HG03039 (cell line): ENCODE measurements at regions not wholly inside any gene's neighbourhood (a gene's known extent, or its start where the extent isn't known, plus 50 kb on each side); places are given as distances from the start of the nearest gene placed in this dataset.
"Not testable (repeated sequence)": the region's sequence is repeated elsewhere in the genome, so short reads cannot be mapped to it uniquely, and the experiment has no call there.

Experiments
- ATAC-seq: cut with Tn5 transposase; IDR thresholded peaks from one replicate; pipeline ENCODE4 v1.9.1; 2021; ENCODE audit warnings: mild to moderate bottlenecking, moderate library complexity; ENCODE audit not compliant: unreplicated experiment

- ATAC-seq, result no peak
Observed at GRCh38 chr13:38283346-38283745, 66.3 kb upstream of the UFM1 start.

- no peak for ATAC-seq
Observed at GRCh38 chr13:38265132-38265497, 84.5 kb upstream of the UFM1 start.

- no peak for ATAC-seq
Observed at GRCh38 chr13:38264363-38265131, 85.1 kb upstream of the UFM1 start.

DNA sequence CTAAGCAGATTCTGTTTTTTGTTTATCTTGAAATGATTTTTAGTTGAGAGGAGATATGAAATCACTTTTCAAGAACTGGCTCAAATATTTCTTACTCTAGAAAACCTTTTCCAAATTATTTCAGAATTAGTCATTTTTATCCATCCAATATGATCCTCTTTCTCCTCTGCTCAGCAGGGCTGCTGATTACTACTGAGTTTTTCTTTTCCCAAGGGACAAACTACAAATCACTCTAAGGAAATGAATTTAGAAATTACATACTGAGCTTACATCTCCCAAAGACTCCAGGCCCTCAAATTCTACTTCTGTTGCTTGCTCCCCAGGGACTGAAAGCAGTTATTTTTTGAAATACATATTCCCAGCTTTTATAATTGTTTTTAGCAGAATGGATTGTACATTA, 87.4 kb upstream of the UFM1 start:
- no peak for ATAC-seq

- no peak for ATAC-seq
Observed at GRCh38 chr13:38255600-38255999, 94.1 kb upstream of the UFM1 start.

DNA sequence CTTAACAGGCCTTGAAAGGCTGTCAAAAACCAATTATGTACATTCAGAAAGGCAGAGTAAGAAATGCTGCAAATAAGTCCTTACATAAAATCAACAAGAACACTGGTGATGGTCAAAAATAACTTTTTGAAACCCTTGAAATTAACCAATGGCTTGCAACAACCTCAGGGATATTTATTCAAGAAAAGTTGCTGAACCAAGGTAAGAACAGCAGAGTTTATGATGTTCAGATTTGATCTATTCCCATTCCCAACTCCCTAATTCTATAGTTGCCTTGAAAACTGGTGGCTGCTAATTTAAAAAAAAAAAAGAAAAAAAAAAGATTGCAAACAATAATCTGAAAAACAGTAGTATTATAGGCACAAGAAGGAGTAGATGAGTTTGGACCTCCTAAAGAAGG, 109.8 kb upstream of the UFM1 start:
- no peak for ATAC-seq

- no peak for ATAC-seq
Observed at GRCh38 chr13:38228322-38228721, 121.3 kb upstream of the UFM1 start.

- no peak for ATAC-seq
Observed at GRCh38 chr13:38226496-38226895, 123.2 kb upstream of the UFM1 start.

DNA sequence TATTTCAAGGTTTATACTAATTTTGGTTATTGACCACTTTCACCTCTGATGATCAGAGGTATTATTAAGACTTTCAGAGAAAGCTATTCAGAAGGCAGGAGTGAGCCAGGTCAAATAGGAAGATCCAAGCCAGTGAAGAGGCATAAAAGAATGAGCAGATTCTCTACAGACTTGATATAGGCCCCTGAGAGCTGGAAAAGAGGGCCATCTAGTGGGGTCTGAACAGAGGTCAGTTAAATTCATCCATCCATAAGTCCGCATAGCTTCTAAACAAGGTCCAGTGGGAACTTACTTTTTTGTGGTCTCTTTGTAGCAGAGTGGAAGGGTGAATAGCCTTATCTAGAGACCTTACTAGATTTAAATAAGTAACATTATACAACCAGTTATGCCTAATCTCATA, 126.6 kb upstream of the UFM1 start:
- ATAC-seq, result no peak

DNA sequence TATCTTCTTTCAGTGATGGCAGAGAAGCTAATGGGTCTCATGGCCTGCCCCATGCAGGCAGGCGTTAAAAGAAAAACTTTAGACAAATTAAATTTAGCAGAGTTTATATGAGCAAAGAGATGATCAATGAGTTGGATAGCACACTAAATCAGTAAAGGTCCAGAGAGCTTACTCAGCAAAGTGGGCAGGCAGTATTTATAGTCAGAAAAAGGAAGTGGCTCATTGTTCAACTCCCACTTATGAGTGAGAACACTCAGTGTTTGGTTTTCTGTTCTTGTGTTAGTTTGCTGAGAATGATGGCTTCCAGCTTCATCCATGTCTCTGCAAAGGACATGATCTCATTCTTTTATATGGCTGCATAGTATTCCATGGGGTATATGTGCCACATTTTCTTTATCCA, 128.5 kb upstream of the UFM1 start:
- not testable (repeated sequence) for ATAC-seq

GRCh38 chr13:38216181-38216580, 133.5 kb upstream of the UFM1 start:
- no peak for ATAC-seq

DNA sequence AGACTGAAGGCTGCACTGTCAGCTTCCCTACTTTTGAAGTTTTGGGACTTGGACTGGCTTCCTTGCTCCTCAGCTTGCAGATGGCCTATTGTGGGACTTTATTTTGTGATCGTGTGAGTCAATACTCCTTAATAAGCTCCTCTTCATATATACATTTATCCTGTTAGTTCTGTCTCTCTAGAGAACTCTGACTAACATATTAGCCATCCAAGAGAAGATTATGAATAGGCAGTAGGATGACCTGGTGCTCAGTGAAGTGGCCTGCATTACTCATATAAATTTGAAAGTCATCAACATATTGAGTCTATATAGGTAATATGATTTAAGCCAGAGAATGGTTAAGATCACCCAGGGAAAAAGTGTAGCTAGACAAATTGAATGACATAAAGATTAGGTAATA, 136.3 kb upstream of the UFM1 start:
- ATAC-seq, result no peak

GRCh38 chr13:38210928-38211596, 138.6 kb upstream of the UFM1 start:
- no peak for ATAC-seq

DNA sequence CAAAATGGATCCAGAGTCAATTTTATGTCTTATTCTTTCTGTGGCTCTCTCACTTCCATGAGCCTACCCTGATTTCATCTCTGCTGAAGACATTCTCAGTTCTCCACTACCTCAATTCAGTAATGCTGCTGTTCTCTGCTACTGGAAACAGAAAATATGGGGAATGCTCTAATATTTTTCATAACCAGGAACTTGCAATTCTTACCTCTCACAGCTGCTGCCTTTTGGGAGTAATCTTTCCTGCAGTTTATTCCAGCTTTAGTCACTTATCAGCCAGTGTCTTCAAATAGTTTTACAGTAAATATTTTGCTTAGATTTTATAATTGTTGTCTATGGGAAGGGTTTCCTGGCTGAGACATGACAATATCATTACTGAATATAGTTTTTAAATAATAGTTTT, 145.1 kb upstream of the UFM1 start:
- ATAC-seq, result no peak

DNA sequence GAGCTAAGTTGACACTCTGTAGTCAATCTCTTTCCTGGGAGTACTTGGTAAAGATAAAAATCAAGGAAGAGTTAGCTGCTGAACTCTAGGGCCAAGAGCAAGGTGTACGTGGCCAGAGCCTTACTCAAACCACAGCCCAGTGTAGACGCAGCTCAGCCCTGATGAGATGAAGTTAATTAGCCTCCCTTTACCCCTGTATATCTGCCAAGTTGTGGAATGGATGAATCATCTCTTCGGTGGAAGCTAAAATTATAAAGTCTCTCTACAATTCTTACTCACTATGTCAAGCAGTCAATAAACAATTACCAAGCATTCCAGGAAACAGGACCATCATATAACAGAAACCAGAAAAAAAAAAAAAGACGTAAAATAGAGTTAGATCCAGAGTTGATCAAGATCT, 146.9 kb upstream of the UFM1 start:
- ATAC-seq, result no peak

GRCh38 chr13:38191016-38191415, 158.6 kb upstream of the UFM1 start:
- ATAC-seq, result no peak

DNA sequence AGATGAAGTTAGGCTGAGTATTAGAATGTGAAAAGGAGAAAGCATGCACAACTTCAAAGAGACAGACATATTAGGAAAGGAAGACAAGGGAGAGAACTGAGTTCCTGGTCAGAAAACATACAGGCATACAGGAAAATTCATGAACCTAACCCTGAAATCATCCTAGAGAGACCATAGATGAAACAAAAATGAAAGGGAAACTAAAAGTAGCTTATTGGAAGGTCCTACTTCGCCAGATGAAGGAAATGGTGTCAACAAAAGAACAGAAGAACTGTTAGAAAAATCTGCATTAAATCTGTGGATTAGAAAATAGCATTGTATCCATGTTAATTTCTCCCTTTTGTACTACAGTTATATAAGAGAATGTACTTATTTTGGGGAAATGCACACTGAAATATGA, 169.0 kb upstream of the UFM1 start:
- ATAC-seq, result peak; percentile 58

GRCh38 chr13:38180126-38180525, 169.5 kb upstream of the UFM1 start:
- no peak for ATAC-seq

GRCh38 chr13:38176664-38177063, 173.0 kb upstream of the UFM1 start:
- no peak for ATAC-seq

GRCh38 chr13:38173403-38173802, 176.2 kb upstream of the UFM1 start:
- ATAC-seq, result no peak

GRCh38 chr13:38167164-38167822, 182.4 kb upstream of the UFM1 start:
- peak; percentile 92 for ATAC-seq

GRCh38 chr13:38166116-38166515, 183.5 kb upstream of the UFM1 start:
- ATAC-seq, result no peak
